Liver (tissue), 8 donors: ENCODE measurements at regions not wholly inside any gene's neighbourhood (a gene's known extent, or its start where the extent isn't known, plus 50 kb on each side); places are given as distances from the start of the nearest gene placed in this dataset.

ENCODE experiments used
- DNase-seq: peaks from one replicate; pipeline ENCODE4 v3.0.0-alpha.2; 2017; ENCODE audit warnings: low spot score
- H3K27ac ChIP-seq, 2 donors: one replicate each; pipeline ENCODE4 v1.7.0; 2013; ENCODE audit warnings: inconsistent platforms in 2 of 2, low read length in 2 of 2, control low read depth in 1 of 2, low read depth in 1 of 2, mild to moderate bottlenecking in 1 of 2
- H3K27me3 ChIP-seq, 4 donors: one replicate each; pipeline versions ENCODE4 v1.6.1 to v1.7.0; 2013; ENCODE audit warnings: low read length in 3 of 4, inconsistent platforms in 1 of 4, mild to moderate bottlenecking in 1 of 4, moderate library complexity in 1 of 4; ENCODE audit not compliant: control insufficient read depth in 4 of 4, insufficient read depth in 4 of 4
- H3K36me3 ChIP-seq, 4 donors: one replicate each; pipeline versions ENCODE4 v1.6.1 to v1.7.0; 2013; ENCODE audit warnings: low read length in 3 of 4, mild to moderate bottlenecking in 3 of 4, low read depth in 1 of 4, moderate library complexity in 1 of 4; ENCODE audit not compliant: control insufficient read depth in 4 of 4, insufficient read depth in 3 of 4
- H3K4me1 ChIP-seq, 4 donors: one replicate each; pipeline versions ENCODE4 v1.6.1 to v1.7.0; 2013; ENCODE audit warnings: low read length in 3 of 4, mild to moderate bottlenecking in 3 of 4, moderate library complexity in 1 of 4; ENCODE audit not compliant: control insufficient read depth in 4 of 4, insufficient read depth in 4 of 4
- H3K4me3 ChIP-seq, 3 donors: one replicate each; pipeline versions ENCODE4 v1.6.1 to v1.7.0; 2013; ENCODE audit warnings: low read length in 3 of 3, control low read depth in 1 of 3, low read depth in 1 of 3, mild to moderate bottlenecking in 1 of 3
- H3K9ac ChIP-seq, 2 donors: one replicate each; pipeline ENCODE4 v1.7.0; 2013; ENCODE audit warnings: low read length in 2 of 2, mild to moderate bottlenecking in 2 of 2, moderate library complexity in 2 of 2, control low read depth in 1 of 2, low read depth in 1 of 2
- H3K9me3 ChIP-seq, 4 donors: one replicate each; pipeline versions ENCODE4 v1.6.1 to v1.7.0; 2013; ENCODE audit warnings: low read length in 3 of 4; ENCODE audit not compliant: control insufficient read depth in 4 of 4
- CTCF ChIP-seq: fragments of 150-350 bp; IDR thresholded peaks from 2 replicates; pipeline ENCODE4 v1.5.1; 2017; ENCODE audit warnings: improper control_type of control experiment, low read depth, low read length; ENCODE audit not compliant: missing input control
- FOXA1 ChIP-seq: IDR thresholded peaks from 2 replicates; pipeline ENCODE4 v1.6.1; 2016; ENCODE audit warnings: antibody characterized with exemption
- FOXA2 ChIP-seq: IDR thresholded peaks from 2 replicates; pipeline ENCODE4 v1.6.1; 2016; ENCODE audit warnings: antibody characterized with exemption
- GABPA ChIP-seq, 2 donors: IDR thresholded peaks in 1 of 2; conservative IDR thresholded peaks in 1 of 2; 2 replicates each; pipeline ENCODE4 v1.6.1; 2016; ENCODE audit warnings: antibody characterized with exemption in 2 of 2, mild to moderate bottlenecking in 1 of 2, moderate library complexity in 1 of 2
- HNF4A ChIP-seq, 2 donors: conservative IDR thresholded peaks; 2 replicates each; pipeline ENCODE4 v1.6.1; 2016; ENCODE audit warnings: antibody characterized with exemption in 2 of 2, mild to moderate bottlenecking in 2 of 2
- HNF4G ChIP-seq: IDR thresholded peaks from 2 replicates; pipeline ENCODE4 v1.6.1; 2016; ENCODE audit warnings: antibody characterized with exemption
- MAX ChIP-seq: IDR thresholded peaks from 2 replicates; pipeline ENCODE4 v1.6.1; 2016; ENCODE audit warnings: antibody characterized with exemption
- NR2F2 ChIP-seq: IDR thresholded peaks from 2 replicates; pipeline ENCODE4 v1.6.1; 2016; ENCODE audit warnings: antibody characterized with exemption
- RAD21 ChIP-seq, 2 donors: IDR thresholded peaks; 2 replicates each; pipeline ENCODE4 v1.6.1; 2016; ENCODE audit warnings: antibody characterized with exemption in 2 of 2, mild to moderate bottlenecking in 2 of 2
- REST ChIP-seq: IDR thresholded peaks from 2 replicates; pipeline ENCODE4 v1.6.1; 2016; ENCODE audit warnings: antibody characterized with exemption, mild to moderate bottlenecking
- RXRA ChIP-seq, 2 donors: IDR thresholded peaks; 2 replicates each; pipeline ENCODE4 v1.6.1; 2017 to 2018; ENCODE audit warnings: antibody characterized with exemption in 2 of 2, mild to moderate bottlenecking in 1 of 2
- SP1 ChIP-seq: IDR thresholded peaks from 2 replicates; pipeline ENCODE4 v1.6.1; 2018; ENCODE audit warnings: antibody characterized with exemption, mild to moderate bottlenecking
- YY1 ChIP-seq: IDR thresholded peaks from 2 replicates; pipeline ENCODE4 v1.6.1; 2016; ENCODE audit warnings: antibody characterized with exemption, mild to moderate bottlenecking
- ZBTB33 ChIP-seq: IDR thresholded peaks from 2 replicates; pipeline ENCODE4 v1.6.1; 2016; ENCODE audit warnings: antibody characterized with exemption
- WGBS: extraction: QIAGEN DNeasy Blood & Tissue Kit; methylation state at CpG from one replicate; pipeline ENCODE4 v1.1.7; 2013; 5-methylcytosine and 5-hydroxymethylcytosine counted together
- donor health status: healthy.
- donor health status: healthy.
- donor health status: healthy.
- donor health status: healthy.
- donor health status: healthy.

- Histone ChIP-seq H3K4me1 (no peaks in the 10 kb centered on the region), H3K36me3 (no peaks in the 10 kb centered on the region), H3K9ac (no peak overlapping the region), H3K27me3 (no peaks in the 10 kb centered on the region), H3K9me3 (no peaks in the 10 kb centered on the region), H3K4me3 (no peak overlapping the region), H3K27ac (no peak overlapping the region)
- no peak for TF ChIP-seq GABPA (IDR thresholded peaks at IDR 0.05 in 1 of 2, conservative IDR thresholded peaks at IDR 0.05 in 1 of 2)
- no peak for TF ChIP-seq ZBTB33
- TF ChIP-seq RAD21 (IDR thresholded peaks at IDR 0.05), result no peak
- TF ChIP-seq HNF4A (conservative IDR thresholded peaks at IDR 0.05), result no peak
- no peak for TF ChIP-seq SP1
- no peak for TF ChIP-seq YY1
- TF ChIP-seq FOXA1, result no peak
- no peak for TF ChIP-seq REST
- no peak for TF ChIP-seq HNF4G
- no peak for TF ChIP-seq CTCF
- TF ChIP-seq FOXA2, result no peak
- no peak for TF ChIP-seq NR2F2
- DNase-seq, result no peak
Observed at GRCh38 chr13:44171861-44172260, 201.8 kb upstream of the SERP2 start.

- Histone ChIP-seq H3K27ac (no peak overlapping the region), H3K27me3 (no peaks in the 10 kb centered on the region), H3K9ac (no peak overlapping the region), H3K4me1 (no peaks in the 10 kb centered on the region), H3K36me3 (no peaks in the 10 kb centered on the region), H3K4me3 (no peak overlapping the region), H3K9me3 (no peaks in the 10 kb centered on the region)
- DNase-seq, result no peak
- WGBS, result 81% methylated on average over 4 of the region's 4 CpGs
- no peak for TF ChIP-seq REST
- no peak for TF ChIP-seq CTCF
- TF ChIP-seq HNF4A (conservative IDR thresholded peaks at IDR 0.05), result no peak
- TF ChIP-seq RXRA (IDR thresholded peaks at IDR 0.05), result no peak
- no peak for TF ChIP-seq YY1
- TF ChIP-seq MAX, result no peak
- TF ChIP-seq GABPA (IDR thresholded peaks at IDR 0.05 in 1 of 2, conservative IDR thresholded peaks at IDR 0.05 in 1 of 2), result no peak
- no peak for TF ChIP-seq FOXA1
Observed at GRCh38 chr13:44172281-44172810, 201.3 kb upstream of the SERP2 start.
